ENCODE measurements at regions not wholly inside any gene's neighbourhood (a gene's known extent, or its start where the extent isn't known, plus 50 kb on each side); places are given as distances from the start of the nearest gene placed in this dataset.

- DNase-seq (ENCODE audit: low spot score): no peak
- TF ChIP-seq CTCF (IDR thresholded peaks at IDR 0.05; ENCODE audit: extremely low read depth, missing control alignments): no peak
Observed at GRCh38 chr13:40259899-40260298, 406.5 kb downstream of the FOXO1 start.

GRCh38 chr13:40261336-40261735 is 405.1 kb downstream of the FOXO1 start:
- TF ChIP-seq CTCF (IDR thresholded peaks at IDR 0.05; ENCODE audit: extremely low read depth, missing control alignments): no peak

GRCh38 chr13:40261947-40262346 is 404.5 kb downstream of the FOXO1 start:
- DNase-seq (ENCODE audit: low spot score): no peak
- no peak for TF ChIP-seq CTCF (IDR thresholded peaks at IDR 0.05; ENCODE audit: extremely low read depth, missing control alignments)

More at GRCh38 chr13:40261336-40261735, 405.1 kb downstream of the FOXO1 start:
- DNase-seq (ENCODE audit: low spot score): no peak

- TF ChIP-seq CTCF (IDR thresholded peaks at IDR 0.05; ENCODE audit: extremely low read depth, missing control alignments): no peak
Observed at GRCh38 chr13:40269086-40269485, 397.4 kb downstream of the FOXO1 start.

GRCh38 chr13:40270726-40271125 is 395.7 kb downstream of the FOXO1 start:
- no peak for TF ChIP-seq CTCF (IDR thresholded peaks at IDR 0.05; ENCODE audit: extremely low read depth, missing control alignments)
- no peak for DNase-seq (ENCODE audit: low spot score)

More at GRCh38 chr13:40269086-40269485, 397.4 kb downstream of the FOXO1 start:
- no peak for DNase-seq (ENCODE audit: low spot score)

GRCh38 chr13:40271271-40271885 is 395.1 kb downstream of the FOXO1 start:
- no peak for TF ChIP-seq CTCF (IDR thresholded peaks at IDR 0.05; ENCODE audit: extremely low read depth, missing control alignments)
- DNase-seq (ENCODE audit: low spot score): no peak

GRCh38 chr13:40271931-40272775 is 394.3 kb downstream of the FOXO1 start:
- DNase-seq (ENCODE audit: low spot score): no peak
- no peak for TF ChIP-seq CTCF (IDR thresholded peaks at IDR 0.05; ENCODE audit: extremely low read depth, missing control alignments)

Measured in GM20000 (cell line).